Neural cell (in vitro differentiated cells): ENCODE measurements at regions not wholly inside any gene's neighbourhood (a gene's known extent, or its start where the extent isn't known, plus 50 kb on each side); places are given as distances from the start of the nearest gene placed in this dataset.
A peak's percentile ranks its signal among the peaks of the same experiment; 100 is the strongest.

Experiments
- H2AFZ ChIP-seq: fragments of 200-600, 300-800 bp; sonication (generic), shearing (Covaris generic); 2 replicates; pipeline ENCODE4 v1.6.0; 2014; ENCODE audit warnings: low read depth, mild to moderate bottlenecking, antibody characterized with exemption, low read length, moderate library complexity
- H3F3A ChIP-seq: fragments of 200-600 bp; shearing (Covaris generic); 2 replicates; pipeline ENCODE4 v1.6.1; 2016; ENCODE audit warnings: mild to moderate bottlenecking, moderate library complexity, mixed read lengths, antibody characterized with exemption, low read length; ENCODE audit not compliant: insufficient read depth, poor library complexity, severe bottlenecking
- H3K27ac ChIP-seq: fragments of 200-600, 300-800 bp; sonication (generic), shearing (Covaris generic); 2 replicates; pipeline ENCODE4 v1.5.1; 2014; ENCODE audit warnings: mild to moderate bottlenecking, low read length, moderate library complexity
- H3K27me3 ChIP-seq: fragments of 300-800, 200-600 bp; sonication (generic), shearing (Covaris generic); 2 replicates; pipeline ENCODE4 v1.6.0; 2014; ENCODE audit warnings: mild to moderate bottlenecking, low read depth, low read length, moderate library complexity; ENCODE audit not compliant: insufficient read depth
- H3K36me3 ChIP-seq: fragments of 300-800, 200-600 bp; sonication (generic), shearing (Covaris generic); 2 replicates; pipeline ENCODE4 v1.5.1; 2014; ENCODE audit warnings: mild to moderate bottlenecking, antibody characterized with exemption, low read length, moderate library complexity; ENCODE audit not compliant: insufficient read depth
- H3K4me2 ChIP-seq: fragments of 300-800, 200-600 bp; sonication (generic), shearing (Covaris generic); 2 replicates; pipeline ENCODE4 v1.6.0; 2014; ENCODE audit warnings: mild to moderate bottlenecking, low read length
- H3K4me3 ChIP-seq: fragments of 300-800, 200-600 bp; sonication (generic), shearing (Covaris generic); 2 replicates; pipeline ENCODE4 v1.5.1; 2014; ENCODE audit warnings: mild to moderate bottlenecking, low read length, moderate library complexity
- H3K79me2 ChIP-seq: fragments of 200-600 bp; shearing (Covaris generic); replicated peaks from 2 replicates; pipeline ENCODE4 v1.6.0; 2014; ENCODE audit warnings: mild to moderate bottlenecking, low read length, moderate library complexity; ENCODE audit not compliant: insufficient read depth
- H3K9ac ChIP-seq: fragments of 300-800, 200-600 bp; sonication (generic), shearing (Covaris generic); 2 replicates; pipeline ENCODE4 v1.6.1; 2016; ENCODE audit warnings: mild to moderate bottlenecking, low read length, mixed read lengths
- H3K9me2 ChIP-seq: fragments of 200-600 bp; shearing (Covaris generic); 2 replicates; pipeline ENCODE4 v1.6.1; 2016; ENCODE audit warnings: mild to moderate bottlenecking, low read length, mixed read lengths; ENCODE audit not compliant: insufficient read depth
- H3K9me3 ChIP-seq: fragments of 200-600, 300-800 bp; sonication (generic), shearing (Covaris generic); 2 replicates; pipeline ENCODE4 v1.6.1; 2016; ENCODE audit warnings: mild to moderate bottlenecking, mixed run types, low read length, moderate library complexity, mixed read lengths
- H4K20me1 ChIP-seq: fragments of 200-600 bp; shearing (Covaris generic); 2 replicates; pipeline ENCODE4 v1.6.1; 2016; ENCODE audit warnings: mild to moderate bottlenecking, mixed run types; ENCODE audit not compliant: insufficient read depth
- EP300 ChIP-seq: fragments of 450-650 bp; conservative IDR thresholded peaks from 2 replicates; pipeline ENCODE4 v1.6.1; 2014; ENCODE audit warnings: antibody characterized with exemption, mild to moderate bottlenecking, moderate library complexity; ENCODE audit not compliant: poor library complexity, severe bottlenecking
- EZH2 ChIP-seq: fragments of 200-600, 300-800 bp; shearing (Covaris generic), sonication (generic); IDR thresholded peaks from 2 replicates; pipeline ENCODE4 v1.6.1; 2014; ENCODE audit warnings: antibody characterized with exemption, low read length, borderline replicate concordance, mild to moderate bottlenecking; ENCODE audit not compliant: insufficient read depth, poor library complexity, severe bottlenecking
- MXI1 ChIP-seq: fragments of 450-650 bp; conservative IDR thresholded peaks from 2 replicates; pipeline ENCODE4 v1.6.1; 2014; ENCODE audit warnings: antibody characterized with exemption, mild to moderate bottlenecking; ENCODE audit not compliant: poor library complexity, severe bottlenecking
- POLR2AphosphoS5 ChIP-seq: IDR thresholded peaks from 2 replicates; pipeline ENCODE4 v1.6.1; 2012
- RAD21 ChIP-seq: fragments of 450-650 bp; conservative IDR thresholded peaks from 2 replicates; pipeline ENCODE4 v1.6.1; 2014; ENCODE audit warnings: antibody characterized with exemption, mild to moderate bottlenecking, moderate library complexity
- SMC3 ChIP-seq: fragments of 450-650 bp; conservative IDR thresholded peaks from 2 replicates; pipeline ENCODE4 v1.6.1; 2014; ENCODE audit warnings: antibody characterized with exemption, mild to moderate bottlenecking, moderate library complexity; ENCODE audit not compliant: poor library complexity
- TAF1 ChIP-seq: IDR thresholded peaks from 2 replicates; pipeline ENCODE4 v1.6.1; 2012; ENCODE audit warnings: low read depth
- TF ChIP-seq, protein P1 (sequence below): IDR thresholded peaks from 2 replicates; pipeline ENCODE4 v1.6.1; 2012; ENCODE audit warnings: borderline replicate concordance
- TF ChIP-seq, protein P2 (sequence below): fragments of 450-650 bp; IDR thresholded peaks from 2 replicates; pipeline ENCODE4 v1.5.1; 2014; ENCODE audit warnings: antibody characterized with exemption, mild to moderate bottlenecking, moderate library complexity; ENCODE audit not compliant: poor library complexity, severe bottlenecking

DNA sequence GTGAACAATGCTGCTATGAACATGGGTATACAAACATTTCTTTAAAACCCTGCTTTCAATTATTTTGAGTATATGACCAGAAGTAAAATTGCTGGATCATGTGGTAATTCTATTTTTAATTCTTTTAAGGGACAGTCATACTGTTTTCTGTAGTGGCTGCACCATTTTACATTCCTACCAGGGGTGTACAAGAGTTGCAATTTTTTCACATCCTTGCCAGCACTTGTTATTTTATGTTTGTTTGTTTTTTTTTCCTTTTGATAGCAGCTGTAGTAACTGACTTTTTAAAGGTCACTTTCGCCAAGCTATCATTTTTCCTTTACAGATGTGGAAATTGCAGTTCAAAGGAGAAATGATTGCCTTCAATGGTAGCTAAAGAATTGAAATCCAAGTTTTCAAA is 99.5 kb downstream of the GPR85 start:
- Histone ChIP-seq H2AFZ (no peak overlapping the region), H3K9me2 (no peaks in the 10 kb centered on the region), H3K9me3 (no peaks in the 10 kb centered on the region), H3K36me3 (no peaks in the 10 kb centered on the region), H3K4me3 (no peak overlapping the region), H3K4me2 (no peak overlapping the region), H3K27ac (peak overlapping the region; percentile 66), H3F3A (peaks cover 5% of the 10 kb centered on the region), H3K27me3 (no peaks in the 10 kb centered on the region), H3K79me2 (no peaks in the 10 kb centered on the region), H4K20me1 (no peaks in the 10 kb centered on the region), H3K9ac (no peak overlapping the region)
- TF ChIP-seq POLR2AphosphoS5, result no peak
- TF ChIP-seq SMC3, result no peak
- no peak for TF ChIP-seq TAF1
- no peak for TF ChIP-seq EP300
- TF ChIP-seq, protein P1, sequence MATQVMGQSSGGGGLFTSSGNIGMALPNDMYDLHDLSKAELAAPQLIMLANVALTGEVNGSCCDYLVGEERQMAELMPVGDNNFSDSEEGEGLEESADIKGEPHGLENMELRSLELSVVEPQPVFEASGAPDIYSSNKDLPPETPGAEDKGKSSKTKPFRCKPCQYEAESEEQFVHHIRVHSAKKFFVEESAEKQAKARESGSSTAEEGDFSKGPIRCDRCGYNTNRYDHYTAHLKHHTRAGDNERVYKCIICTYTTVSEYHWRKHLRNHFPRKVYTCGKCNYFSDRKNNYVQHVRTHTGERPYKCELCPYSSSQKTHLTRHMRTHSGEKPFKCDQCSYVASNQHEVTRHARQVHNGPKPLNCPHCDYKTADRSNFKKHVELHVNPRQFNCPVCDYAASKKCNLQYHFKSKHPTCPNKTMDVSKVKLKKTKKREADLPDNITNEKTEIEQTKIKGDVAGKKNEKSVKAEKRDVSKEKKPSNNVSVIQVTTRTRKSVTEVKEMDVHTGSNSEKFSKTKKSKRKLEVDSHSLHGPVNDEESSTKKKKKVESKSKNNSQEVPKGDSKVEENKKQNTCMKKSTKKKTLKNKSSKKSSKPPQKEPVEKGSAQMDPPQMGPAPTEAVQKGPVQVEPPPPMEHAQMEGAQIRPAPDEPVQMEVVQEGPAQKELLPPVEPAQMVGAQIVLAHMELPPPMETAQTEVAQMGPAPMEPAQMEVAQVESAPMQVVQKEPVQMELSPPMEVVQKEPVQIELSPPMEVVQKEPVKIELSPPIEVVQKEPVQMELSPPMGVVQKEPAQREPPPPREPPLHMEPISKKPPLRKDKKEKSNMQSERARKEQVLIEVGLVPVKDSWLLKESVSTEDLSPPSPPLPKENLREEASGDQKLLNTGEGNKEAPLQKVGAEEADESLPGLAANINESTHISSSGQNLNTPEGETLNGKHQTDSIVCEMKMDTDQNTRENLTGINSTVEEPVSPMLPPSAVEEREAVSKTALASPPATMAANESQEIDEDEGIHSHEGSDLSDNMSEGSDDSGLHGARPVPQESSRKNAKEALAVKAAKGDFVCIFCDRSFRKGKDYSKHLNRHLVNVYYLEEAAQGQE, result no peak
- TF ChIP-seq RAD21, result no peak
- TF ChIP-seq MXI1, result no peak
- TF ChIP-seq EZH2, result no peak
- TF ChIP-seq, protein P2, sequence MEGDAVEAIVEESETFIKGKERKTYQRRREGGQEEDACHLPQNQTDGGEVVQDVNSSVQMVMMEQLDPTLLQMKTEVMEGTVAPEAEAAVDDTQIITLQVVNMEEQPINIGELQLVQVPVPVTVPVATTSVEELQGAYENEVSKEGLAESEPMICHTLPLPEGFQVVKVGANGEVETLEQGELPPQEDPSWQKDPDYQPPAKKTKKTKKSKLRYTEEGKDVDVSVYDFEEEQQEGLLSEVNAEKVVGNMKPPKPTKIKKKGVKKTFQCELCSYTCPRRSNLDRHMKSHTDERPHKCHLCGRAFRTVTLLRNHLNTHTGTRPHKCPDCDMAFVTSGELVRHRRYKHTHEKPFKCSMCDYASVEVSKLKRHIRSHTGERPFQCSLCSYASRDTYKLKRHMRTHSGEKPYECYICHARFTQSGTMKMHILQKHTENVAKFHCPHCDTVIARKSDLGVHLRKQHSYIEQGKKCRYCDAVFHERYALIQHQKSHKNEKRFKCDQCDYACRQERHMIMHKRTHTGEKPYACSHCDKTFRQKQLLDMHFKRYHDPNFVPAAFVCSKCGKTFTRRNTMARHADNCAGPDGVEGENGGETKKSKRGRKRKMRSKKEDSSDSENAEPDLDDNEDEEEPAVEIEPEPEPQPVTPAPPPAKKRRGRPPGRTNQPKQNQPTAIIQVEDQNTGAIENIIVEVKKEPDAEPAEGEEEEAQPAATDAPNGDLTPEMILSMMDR, result no peak

DNA sequence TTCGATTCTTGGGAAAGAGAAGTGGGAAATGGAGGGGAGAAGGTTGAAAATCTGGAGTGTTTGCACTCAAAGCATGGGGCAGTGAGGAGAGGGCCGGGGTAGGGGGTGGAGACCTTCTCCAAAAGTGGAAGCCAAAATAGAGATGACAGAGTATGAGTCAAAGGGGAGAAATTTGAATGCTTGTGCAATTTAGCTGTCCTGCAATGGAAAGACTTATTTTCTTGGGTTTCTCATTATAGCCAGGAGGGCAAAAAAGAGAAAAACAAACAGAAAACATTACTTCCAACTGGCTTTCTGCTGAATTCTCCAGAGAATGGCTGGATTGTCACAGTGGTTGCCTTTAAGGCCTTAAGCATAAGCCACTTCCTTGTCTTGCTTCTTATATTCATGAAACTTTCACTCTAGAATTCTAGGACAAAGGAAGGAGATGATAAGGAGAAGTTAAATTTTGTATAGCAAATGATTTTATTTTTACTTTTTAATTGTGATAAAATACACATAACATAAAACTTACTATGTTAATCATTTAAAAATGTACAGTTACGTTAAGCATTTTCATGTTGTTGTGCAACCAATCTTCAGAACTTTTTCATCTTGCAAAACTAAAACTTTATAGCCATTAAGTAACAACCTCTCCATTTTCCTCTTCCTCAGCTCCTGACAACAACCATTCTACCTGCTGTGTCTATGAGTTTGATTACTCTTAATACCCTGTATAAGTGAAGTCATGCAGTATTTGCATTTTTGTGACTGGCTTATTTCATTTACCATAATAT is 100.2 kb downstream of the GPR85 start:
- Histone ChIP-seq H3K9me3 (no peaks in the 10 kb centered on the region), H3K79me2 (no peaks in the 10 kb centered on the region), H3K27me3 (no peaks in the 10 kb centered on the region), H3F3A (peaks cover 5% of the 10 kb centered on the region), H3K9me2 (no peaks in the 10 kb centered on the region), H3K4me3 (no peak overlapping the region), H4K20me1 (no peaks in the 10 kb centered on the region), H3K36me3 (no peaks in the 10 kb centered on the region), H3K27ac (peak overlapping the region; percentile 66), H2AFZ (no peak overlapping the region), H3K4me2 (no peak overlapping the region), H3K9ac (peak overlapping the region; percentile 27)
- no peak for TF ChIP-seq EZH2
- no peak for TF ChIP-seq SMC3
- no peak for TF ChIP-seq EP300
- TF ChIP-seq, protein P2, result no peak
- TF ChIP-seq, protein P1, result no peak
- TF ChIP-seq TAF1, result no peak
- no peak for TF ChIP-seq RAD21
- no peak for TF ChIP-seq POLR2AphosphoS5
- TF ChIP-seq MXI1, result no peak
